Suprapubic skin (tissue), 4 donors: ENCODE measurements at regions not wholly inside any gene's neighbourhood (a gene's known extent, or its start where the extent isn't known, plus 50 kb on each side); places are given as distances from the start of the nearest gene placed in this dataset.

ENCODE experiments used
- DNase-seq, 2 donors: peaks; one replicate each; pipeline ENCODE4 v3.0.0-alpha.2; 2019; ENCODE audit warnings: low spot score in 2 of 2
- H3K27ac ChIP-seq: fragments of 200-600 bp; sonication (generic); one replicate; pipeline ENCODE4 v1.5.1; 2019
- H3K27me3 ChIP-seq: fragments of 200-600 bp; sonication (generic); one replicate; pipeline ENCODE4 v1.5.1; 2019
- H3K36me3 ChIP-seq: fragments of 200-600 bp; sonication (generic); one replicate; pipeline ENCODE4 v1.5.1; 2019
- H3K4me1 ChIP-seq: fragments of 200-600 bp; sonication (generic); one replicate; pipeline ENCODE4 v1.5.1; 2019
- H3K4me3 ChIP-seq: fragments of 200-600 bp; sonication (generic); one replicate; pipeline ENCODE4 v1.5.1; 2019; ENCODE audit warnings: mild to moderate bottlenecking
- H3K9me3 ChIP-seq: fragments of 200-600 bp; sonication (generic); one replicate; pipeline ENCODE4 v1.5.1; 2019
- EP300 ChIP-seq: sonication (generic); formaldehyde crosslinking; IDR thresholded peaks from one replicate; pipeline ENCODE4 v1.6.1; 2017; ENCODE audit warnings: antibody characterized with exemption
- POLR2A ChIP-seq, 2 donors: fragments of 450-650 bp; IDR thresholded peaks; one replicate each; pipeline ENCODE4 v1.6.1; 2017; ENCODE audit warnings: antibody characterized with exemption in 2 of 2, mild to moderate bottlenecking in 2 of 2, moderate library complexity in 2 of 2
- POLR2AphosphoS5 ChIP-seq, 3 donors: sonication (generic); formaldehyde crosslinking; IDR thresholded peaks; one replicate each; pipeline ENCODE4 v1.6.1; 2017; ENCODE audit warnings: antibody characterized with exemption in 3 of 3
- WGBS: methylation state at CpG from one replicate; pipeline ENCODE4 v1.1.5; 2018; 5-methylcytosine and 5-hydroxymethylcytosine counted together
- TF ChIP-seq, protein P1 (sequence below), 2 donors: fragments of 200-600 bp in 1 of 2; fragments of 450-650 bp in 1 of 2; sonication (generic) in 1 of 2; IDR thresholded peaks; one replicate each; pipeline ENCODE4 v1.5.1; 2016 to 2019; ENCODE audit warnings: antibody characterized with exemption in 2 of 2, mild to moderate bottlenecking in 1 of 2, moderate library complexity in 1 of 2

GRCh38 chr14:50057331-50057730, 59.0 kb downstream of the VCPKMT start:
- 91% methylated on average over 5 of the region's 5 CpGs for WGBS
- Histone ChIP-seq H3K9me3 (no peaks in the 10 kb centered on the region), H3K27me3 (no peaks in the 10 kb centered on the region), H3K4me1 (peaks cover 29% of the 10 kb centered on the region), H3K36me3 (no peaks in the 10 kb centered on the region), H3K27ac (no peak overlapping the region), H3K4me3 (no peak overlapping the region)
- TF ChIP-seq, protein P1, sequence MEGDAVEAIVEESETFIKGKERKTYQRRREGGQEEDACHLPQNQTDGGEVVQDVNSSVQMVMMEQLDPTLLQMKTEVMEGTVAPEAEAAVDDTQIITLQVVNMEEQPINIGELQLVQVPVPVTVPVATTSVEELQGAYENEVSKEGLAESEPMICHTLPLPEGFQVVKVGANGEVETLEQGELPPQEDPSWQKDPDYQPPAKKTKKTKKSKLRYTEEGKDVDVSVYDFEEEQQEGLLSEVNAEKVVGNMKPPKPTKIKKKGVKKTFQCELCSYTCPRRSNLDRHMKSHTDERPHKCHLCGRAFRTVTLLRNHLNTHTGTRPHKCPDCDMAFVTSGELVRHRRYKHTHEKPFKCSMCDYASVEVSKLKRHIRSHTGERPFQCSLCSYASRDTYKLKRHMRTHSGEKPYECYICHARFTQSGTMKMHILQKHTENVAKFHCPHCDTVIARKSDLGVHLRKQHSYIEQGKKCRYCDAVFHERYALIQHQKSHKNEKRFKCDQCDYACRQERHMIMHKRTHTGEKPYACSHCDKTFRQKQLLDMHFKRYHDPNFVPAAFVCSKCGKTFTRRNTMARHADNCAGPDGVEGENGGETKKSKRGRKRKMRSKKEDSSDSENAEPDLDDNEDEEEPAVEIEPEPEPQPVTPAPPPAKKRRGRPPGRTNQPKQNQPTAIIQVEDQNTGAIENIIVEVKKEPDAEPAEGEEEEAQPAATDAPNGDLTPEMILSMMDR (IDR thresholded peaks at IDR 0.05) = no peak
- TF ChIP-seq POLR2A (IDR thresholded peaks at IDR 0.05) (no peak), EP300 (no peak), POLR2AphosphoS5 (IDR thresholded peaks at IDR 0.05) (no peak)
- DNase-seq = no peak

GRCh38 chr14:50058113-50058512, 58.3 kb downstream of the VCPKMT start:
- no peak for DNase-seq
- Histone ChIP-seq H3K4me1 (peaks cover 35% of the 10 kb centered on the region), H3K36me3 (no peaks in the 10 kb centered on the region), H3K9me3 (no peaks in the 10 kb centered on the region), H3K27ac (no peak overlapping the region), H3K4me3 (no peak overlapping the region), H3K27me3 (no peaks in the 10 kb centered on the region)
- 88% methylated on average over 1 of the region's 1 CpG for WGBS
- TF ChIP-seq POLR2AphosphoS5 (IDR thresholded peaks at IDR 0.05) (no peak), EP300 (no peak), POLR2A (IDR thresholded peaks at IDR 0.05) (no peak)
- TF ChIP-seq, protein P1 (IDR thresholded peaks at IDR 0.05) = no peak
